Left lung (tissue), 4 donors: ENCODE measurements at regions not wholly inside any gene's neighbourhood (a gene's known extent, or its start where the extent isn't known, plus 50 kb on each side); places are given as distances from the start of the nearest gene placed in this dataset.

Experiments used
- ATAC-seq: fragments of 200-7000 bp; cut with Tn5 transposase; one replicate; pipeline ENCODE4 v1.9.1; 2020; ENCODE audit warnings: moderate library complexity
- DNase-seq, 4 donors: peaks; one replicate each; pipeline ENCODE4 v3.0.0-alpha.2; 2013 to 2020
- H3K27ac ChIP-seq, 2 donors: fragments of 200-600 bp; sonication (generic) in 1 of 2; one replicate each; pipeline versions ENCODE4 v1.5.0 to v1.8.0; 2020 to 2021
- H3K27me3 ChIP-seq, 2 donors: fragments of 200-600 bp; sonication (generic) in 1 of 2; one replicate each; pipeline versions ENCODE4 v1.5.0 to v1.8.0; 2020 to 2021
- H3K36me3 ChIP-seq, 2 donors: fragments of 200-600 bp; sonication (generic) in 1 of 2; one replicate each; pipeline versions ENCODE4 v1.5.0 to v1.8.0; 2020 to 2021
- H3K4me1 ChIP-seq, 2 donors: fragments of 200-600 bp; one replicate each; pipeline ENCODE4 v1.8.0; 2021
- H3K4me3 ChIP-seq, 2 donors: fragments of 200-600 bp; sonication (generic) in 1 of 2; one replicate each; pipeline versions ENCODE4 v1.5.0 to v1.8.0; 2020 to 2021; ENCODE audit warnings: mild to moderate bottlenecking in 1 of 2
- H3K9me3 ChIP-seq, 2 donors: fragments of 200-600 bp; sonication (generic) in 1 of 2; one replicate each; pipeline versions ENCODE4 v1.5.0 to v1.8.0; 2020 to 2021
- CTCF ChIP-seq, 2 donors: fragments of 200-600 bp; sonication (generic) in 1 of 2; IDR thresholded peaks; one replicate each; pipeline versions ENCODE4 v1.5.0 to v1.8.0; 2021; ENCODE audit warnings: antibody characterized with exemption in 2 of 2
- intact Hi-C, 2 donors: fragments of 100-400 bp; cut with DNase I; formaldehyde crosslinking; loops; one replicate each; pipeline versions ENCODE4 v1.11.2 to v1.14.2; 2022
- donor health status: DM: no; HTN: yes; CAD: no.
- donor health status: DM: no; HTN: no; CAD: no.

GRCh38 chr4:111530446-111530845, 614.8 kb upstream of the FAM241A start:
- Histone ChIP-seq H3K9me3 (no peaks in the 10 kb centered on the region), H3K4me1 (no peaks in the 10 kb centered on the region), H3K36me3 (no peaks in the 10 kb centered on the region), H3K4me3 (no peak overlapping the region), H3K27me3 (no peaks in the 10 kb centered on the region), H3K27ac (no peak overlapping the region)
- intact Hi-C loops = no loop called here
- no peak for TF ChIP-seq CTCF (IDR thresholded peaks at IDR 0.05)
- no peak for DNase-seq
- ATAC-seq = no peak

- H3K9me3 ChIP-seq = no peaks in the 10 kb centered on the region
- no peaks in the 10 kb centered on the region for H3K4me1 ChIP-seq
- no peak for DNase-seq
- no peak for ATAC-seq
- no peak for TF ChIP-seq CTCF (IDR thresholded peaks at IDR 0.05)
- H3K36me3 ChIP-seq = no peaks in the 10 kb centered on the region
- no peaks in the 10 kb centered on the region for H3K27me3 ChIP-seq
- intact Hi-C loops = no loop called here
- no peak overlapping the region for H3K27ac ChIP-seq
- no peak overlapping the region for H3K4me3 ChIP-seq
Observed at GRCh38 chr4:111535792-111536191, 609.5 kb upstream of the FAM241A start.

- no peak for ATAC-seq
- Histone ChIP-seq H3K4me1 (no peaks in the 10 kb centered on the region), H3K27ac (no peak overlapping the region), H3K36me3 (no peaks in the 10 kb centered on the region), H3K27me3 (no peaks in the 10 kb centered on the region), H3K9me3 (no peaks in the 10 kb centered on the region), H3K4me3 (no peak overlapping the region)
- TF ChIP-seq CTCF (IDR thresholded peaks at IDR 0.05) = no peak
- no peak for DNase-seq
- intact Hi-C loops = no loop called here
Observed at GRCh38 chr4:111537165-111537564, 608.1 kb upstream of the FAM241A start.

- H3K4me3 ChIP-seq = no peak overlapping the region
- ATAC-seq (no peak), DNase-seq (no peak)
- H3K36me3 ChIP-seq = no peaks in the 10 kb centered on the region
- H3K27ac ChIP-seq = no peak overlapping the region
- intact Hi-C loops = no loop called here
- no peaks in the 10 kb centered on the region for H3K9me3 ChIP-seq
- no peak for TF ChIP-seq CTCF (IDR thresholded peaks at IDR 0.05)
- no peaks in the 10 kb centered on the region for H3K4me1 ChIP-seq
- H3K27me3 ChIP-seq = no peaks in the 10 kb centered on the region
Observed at GRCh38 chr4:111537871-111538270, 607.4 kb upstream of the FAM241A start.

- no peak for TF ChIP-seq CTCF (IDR thresholded peaks at IDR 0.05)
- intact Hi-C loops = no loop called here
- DNase-seq (no peak), ATAC-seq (no peak)
- Histone ChIP-seq H3K4me1 (no peaks in the 10 kb centered on the region), H3K9me3 (no peaks in the 10 kb centered on the region), H3K27ac (no peak overlapping the region), H3K4me3 (no peak overlapping the region), H3K27me3 (no peaks in the 10 kb centered on the region), H3K36me3 (no peaks in the 10 kb centered on the region)
Observed at GRCh38 chr4:111540671-111541070, 604.6 kb upstream of the FAM241A start.
